HCT116 (cell line): ENCODE measurements at regions not wholly inside any gene's neighbourhood (a gene's known extent, or its start where the extent isn't known, plus 50 kb on each side); places are given as distances from the start of the nearest gene placed in this dataset.

Experiments
- ATAC-seq: fragments of 200-7000 bp; cut with Tn5 transposase; 2 replicates; pipeline ENCODE4 v1.9.1; 2020; ENCODE audit warnings: mild to moderate bottlenecking, moderate library complexity
- BruUV-seq: library from RNA; stranded (reverse); fragments of 400-500 nt; replicated peaks from 2 replicates; lab custom pipeline; 2021; lab: Mats Ljungman, UMichigan
- CTCF ChIA-PET: fragments of 300-600 bp; sonication (Branson Sonifier 250); formaldehyde crosslinking; loops from one replicate; lab custom pipeline; 2021; ENCODE audit warnings: antibody characterized with exemption; lab: Charles Lee
- POLR2A ChIA-PET: fragments of 300-600, 350-600 bp; sonication (Branson Sonifier 250); formaldehyde crosslinking; loops from one replicate; lab custom pipeline; 2021; ENCODE audit warnings: antibody characterized with exemption; lab: Charles Lee
- RAD21 ChIA-PET, 2 experiments: fragments of 300-600 bp; sonication (Branson Sonifier 250); formaldehyde crosslinking; loops; one replicate each; lab custom pipeline; 2023; ENCODE audit warnings: low total read pairs in 2 of 2; ENCODE audit not compliant: uncharacterized antibody in 2 of 2, unreplicated experiment in 2 of 2, low non-redundant PET in 1 of 2; lab: Charles Lee
- DNase-seq: peaks from one replicate; pipeline ENCODE4 v3.0.0-alpha.2; 2010; ENCODE audit warnings: low read depth, low spot score
- H2AFZ ChIP-seq: fragments of 200-600 bp; shearing (Covaris generic), sonication (generic); 2 replicates; pipeline ENCODE4 v1.6.1; 2017; ENCODE audit warnings: low read depth, mixed run types, mixed read lengths, antibody characterized with exemption, low read length; ENCODE audit not compliant: poor library complexity, severe bottlenecking
- H3K27ac ChIP-seq: 2 replicates; pipeline ENCODE4 v1.5.1; 2012; ENCODE audit warnings: low read depth, low read length
- H3K27me3 ChIP-seq: fragments of 200-600 bp; sonication (generic); 2 replicates; pipeline ENCODE4 v1.6.1; 2016; ENCODE audit warnings: mixed run types, low read length, mixed read lengths; ENCODE audit not compliant: insufficient read depth
- H3K36me3 ChIP-seq, 2 experiments: fragments of 200-500 bp in 1 of 2; fragments of 200-600 bp in 1 of 2; sonication (Bioruptor generic) in 1 of 2; sonication (generic) in 1 of 2; 2 replicates each; pipeline versions ENCODE4 v1.5.1 to v1.6.1; 2014 to 2016; ENCODE audit warnings: low read length in 2 of 2, inconsistent platforms in 1 of 2, mixed read lengths in 1 of 2, mixed run types in 1 of 2; ENCODE audit not compliant: insufficient read depth in 2 of 2, control insufficient read depth in 1 of 2
- H3K4me1 ChIP-seq, 2 experiments: fragments of 200-600 bp in 1 of 2; sonication (generic) in 1 of 2; 2 replicates each; pipeline versions ENCODE4 v1.5.1 to v1.6.1; 2012 to 2017; ENCODE audit warnings: low read length in 2 of 2, inconsistent platforms in 1 of 2, mild to moderate bottlenecking in 1 of 2, mixed read lengths in 1 of 2, mixed run types in 1 of 2, moderate library complexity in 1 of 2; ENCODE audit not compliant: insufficient read depth in 2 of 2, control insufficient read depth in 1 of 2
- H3K4me2 ChIP-seq: fragments of 200-600 bp; sonication (generic); 2 replicates; pipeline ENCODE4 v1.6.1; 2017; ENCODE audit warnings: mixed run types, low read length, mixed read lengths
- H3K4me3 ChIP-seq, 2 experiments: fragments of 200-600 bp in 1 of 2; sonication (generic) in 1 of 2; replicated peaks in 1 of 2; 2 replicates each; pipeline ENCODE4 v1.5.1; 2011 to 2016; ENCODE audit warnings: low read length in 2 of 2, control low read depth in 1 of 2, low read depth in 1 of 2, mild to moderate bottlenecking in 1 of 2, mixed read lengths in 1 of 2, mixed run types in 1 of 2
- H3K79me2 ChIP-seq: fragments of 200-600 bp; sonication (generic); 2 replicates; pipeline ENCODE4 v1.6.1; 2017; ENCODE audit warnings: mild to moderate bottlenecking, mixed run types, low read length, moderate library complexity, mixed read lengths; ENCODE audit not compliant: insufficient read depth
- H3K9ac ChIP-seq: fragments of 200-600 bp; sonication (generic); 2 replicates; pipeline ENCODE4 v1.6.1; 2016; ENCODE audit warnings: low read length, mixed read lengths
- H3K9me2 ChIP-seq: fragments of 200-600 bp; sonication (generic), shearing (Covaris generic); 2 replicates; pipeline ENCODE4 v1.6.1; 2017; ENCODE audit warnings: mixed run types, mild to moderate bottlenecking, moderate library complexity; ENCODE audit not compliant: insufficient read depth
- H3K9me3 ChIP-seq, 2 experiments: fragments of 200-500 bp in 1 of 2; fragments of 200-600 bp in 1 of 2; sonication (Bioruptor generic) in 1 of 2; sonication (generic) in 1 of 2; 2 replicates each; pipeline ENCODE4 v1.6.1; 2014 to 2017; ENCODE audit warnings: low read length in 2 of 2, mixed read lengths in 2 of 2, inconsistent platforms in 1 of 2, low read depth in 1 of 2, mild to moderate bottlenecking in 1 of 2, mixed run types in 1 of 2, moderate library complexity in 1 of 2; ENCODE audit not compliant: control insufficient read depth in 1 of 2, insufficient read depth in 1 of 2
- H4K20me1 ChIP-seq: fragments of 200-600 bp; sonication (generic), shearing (Covaris generic); 2 replicates; pipeline ENCODE4 v1.6.1; 2017; ENCODE audit warnings: mixed run types, mild to moderate bottlenecking, moderate library complexity; ENCODE audit not compliant: insufficient read depth
- ATF3 ChIP-seq: IDR thresholded peaks from 2 replicates; pipeline ENCODE4 v1.6.1; 2012
- CEBPB ChIP-seq: IDR thresholded peaks from 2 replicates; pipeline ENCODE4 v1.6.1; 2012; ENCODE audit warnings: low read depth
- CTCF ChIP-seq, 3 experiments: fragments of 200-600 bp in 1 of 3; sonication (generic) in 1 of 3; IDR thresholded peaks in 2 of 3; conservative IDR thresholded peaks in 1 of 3; 2 replicates each; pipeline ENCODE4 v1.5.1; 2012 to 2017; ENCODE audit warnings: low read depth in 2 of 3, low read length in 2 of 3, antibody characterized with exemption in 1 of 3, borderline replicate concordance in 1 of 3, control low read depth in 1 of 3, mild to moderate bottlenecking in 1 of 3, mixed read lengths in 1 of 3, mixed run types in 1 of 3, moderate library complexity in 1 of 3; ENCODE audit not compliant: insufficient read depth in 1 of 3
- ELF1 ChIP-seq: IDR thresholded peaks from 2 replicates; pipeline ENCODE4 v1.6.1; 2012; ENCODE audit warnings: low read depth, borderline replicate concordance
- EZH2phosphoT487 ChIP-seq: fragments of 200-600 bp; IDR thresholded peaks from 2 replicates; pipeline ENCODE4 v1.6.1; 2018; ENCODE audit warnings: antibody characterized with exemption, borderline replicate concordance
- FOSL1 ChIP-seq: IDR thresholded peaks from 2 replicates; pipeline ENCODE4 v1.6.1; 2012; ENCODE audit warnings: low read depth
- JUND ChIP-seq: IDR thresholded peaks from 2 replicates; pipeline ENCODE4 v1.6.1; 2012
- MAX ChIP-seq: IDR thresholded peaks from 2 replicates; pipeline ENCODE4 v1.6.1; 2012
- POLR2A ChIP-seq: IDR thresholded peaks from 2 replicates; pipeline ENCODE4 v1.7.0; 2011; ENCODE audit warnings: borderline replicate concordance; ENCODE audit not compliant: insufficient read depth, insufficient read length; ENCODE audit errors: extremely low read depth
- REST ChIP-seq: IDR thresholded peaks from 2 replicates; pipeline ENCODE4 v1.6.1; 2012; ENCODE audit warnings: low read depth
- SIN3A ChIP-seq: IDR thresholded peaks from 2 replicates; pipeline ENCODE4 v1.6.1; 2012; ENCODE audit warnings: low read depth
- SP1 ChIP-seq: IDR thresholded peaks from 2 replicates; pipeline ENCODE4 v1.6.1; 2012; ENCODE audit warnings: low read depth
- SRF ChIP-seq: IDR thresholded peaks from 2 replicates; pipeline ENCODE4 v1.6.1; 2012; ENCODE audit warnings: low read depth
- TCF7L2 ChIP-seq: IDR thresholded peaks from 2 replicates; pipeline ENCODE4 v1.7.0; 2011; ENCODE audit warnings: borderline replicate concordance, inconsistent platforms; ENCODE audit not compliant: insufficient read depth, insufficient read length; ENCODE audit errors: extremely low read depth
- YY1 ChIP-seq: IDR thresholded peaks from 2 replicates; pipeline ENCODE4 v1.6.1; 2011; ENCODE audit warnings: low read length, low read depth, moderate library complexity, mild to moderate bottlenecking; ENCODE audit not compliant: insufficient replicate concordance; ENCODE audit errors: extremely low read depth
- ZBTB33 ChIP-seq: IDR thresholded peaks from 2 replicates; pipeline ENCODE4 v1.6.1; 2011; ENCODE audit warnings: mild to moderate bottlenecking, low read length, moderate library complexity; ENCODE audit not compliant: insufficient replicate concordance; ENCODE audit errors: extremely low read depth
- ZNF274 ChIP-seq: fragments of 200-500 bp; sonication (Bioruptor generic); IDR thresholded peaks from 2 replicates; pipeline ENCODE4 v1.6.1; 2014; ENCODE audit warnings: mild to moderate bottlenecking, low read depth, low read length, inconsistent platforms
- intact Hi-C: fragments of 100-400 bp; cut with micrococcal nuclease; formaldehyde crosslinking; loops from 2 replicates; pipeline ENCODE4 v1.10.0; 2022

GRCh38 chr7:152587366-152587765 is 88.6 kb downstream of the XRCC2 start:
- Histone ChIP-seq H3K4me3 (no peak overlapping the region), H3K36me3 (no peaks in the 10 kb centered on the region), H3K9me3 (no peaks in the 10 kb centered on the region), H3K9me2 (no peaks in the 10 kb centered on the region), H2AFZ (no peak overlapping the region), H3K79me2 (no peaks in the 10 kb centered on the region), H3K27ac (no peak overlapping the region), H3K4me2 (no peak overlapping the region), H3K4me1 (no peaks in the 10 kb centered on the region)
- ChIA-PET RAD21 (no interaction called here), POLR2A (no interaction called here), CTCF (no interaction called here)
- BruUV-seq: no TSS peak
- intact Hi-C loops: no loop called here
- no peak for DNase-seq
- TF ChIP-seq FOSL1 (no peak), ELF1 (no peak), JUND (no peak), REST (no peak), ZNF274 (no peak), CEBPB (no peak), CTCF (IDR thresholded peaks at IDR 0.05 in 2 of 3, conservative IDR thresholded peaks at IDR 0.05 in 1 of 3; ENCODE audit: borderline replicate concordance in 1 of 3, insufficient read depth in 1 of 3, low read depth in 2 of 3, low read length in 2 of 3) (no peak), ATF3 (no peak), EZH2phosphoT487 (no peak), SIN3A (no peak), TCF7L2 (no peak), YY1 (no peak), SRF (no peak), ZBTB33 (no peak), POLR2A (no peak), MAX (no peak), SP1 (no peak)
- TF ChIP-seq, all 23 proteins: peak for 0
- Histone ChIP-seq H4K20me1 (no peaks in the 10 kb centered on the region), H3K9ac (no peak overlapping the region), H3K27me3 (no peaks in the 10 kb centered on the region)
- ATAC-seq: no peak
